ENCODE measurements at regions not wholly inside any gene's neighbourhood (a gene's known extent, or its start where the extent isn't known, plus 50 kb on each side); places are given as distances from the start of the nearest gene placed in this dataset.

GRCh38 chr6:21984561-21984960, 312.3 kb downstream of the PRL start:
- TF ChIP-seq GATA3 (IDR thresholded peaks at IDR 0.05; ENCODE audit: low read depth, low read length) (no peak; the same call in 1 of the 2 replicates), GATA2 (IDR thresholded peaks at IDR 0.05; ENCODE audit: low read depth, low read length) (no peak; the same call in 1 of the 2 replicates)
